Neural cell (in vitro differentiated cells): ENCODE measurements at regions not wholly inside any gene's neighbourhood (a gene's known extent, or its start where the extent isn't known, plus 50 kb on each side); places are given as distances from the start of the nearest gene placed in this dataset.

ENCODE experiments used
- EP300 ChIP-seq: fragments of 450-650 bp; conservative IDR thresholded peaks from 2 replicates; pipeline ENCODE4 v1.6.1; 2014; ENCODE audit warnings: antibody characterized with exemption, mild to moderate bottlenecking, moderate library complexity; ENCODE audit not compliant: poor library complexity, severe bottlenecking
- EZH2 ChIP-seq: fragments of 200-600, 300-800 bp; shearing (Covaris generic), sonication (generic); IDR thresholded peaks from 2 replicates; pipeline ENCODE4 v1.6.1; 2014; ENCODE audit warnings: antibody characterized with exemption, low read length, borderline replicate concordance, mild to moderate bottlenecking; ENCODE audit not compliant: insufficient read depth, poor library complexity, severe bottlenecking
- MXI1 ChIP-seq: fragments of 450-650 bp; conservative IDR thresholded peaks from 2 replicates; pipeline ENCODE4 v1.6.1; 2014; ENCODE audit warnings: antibody characterized with exemption, mild to moderate bottlenecking; ENCODE audit not compliant: poor library complexity, severe bottlenecking
- POLR2AphosphoS5 ChIP-seq: IDR thresholded peaks from 2 replicates; pipeline ENCODE4 v1.6.1; 2012
- RAD21 ChIP-seq: fragments of 450-650 bp; conservative IDR thresholded peaks from 2 replicates; pipeline ENCODE4 v1.6.1; 2014; ENCODE audit warnings: antibody characterized with exemption, mild to moderate bottlenecking, moderate library complexity
- TF ChIP-seq, protein P1 (sequence below): fragments of 450-650 bp; IDR thresholded peaks from 2 replicates; pipeline ENCODE4 v1.5.1; 2014; ENCODE audit warnings: antibody characterized with exemption, mild to moderate bottlenecking, moderate library complexity; ENCODE audit not compliant: poor library complexity, severe bottlenecking

DNA sequence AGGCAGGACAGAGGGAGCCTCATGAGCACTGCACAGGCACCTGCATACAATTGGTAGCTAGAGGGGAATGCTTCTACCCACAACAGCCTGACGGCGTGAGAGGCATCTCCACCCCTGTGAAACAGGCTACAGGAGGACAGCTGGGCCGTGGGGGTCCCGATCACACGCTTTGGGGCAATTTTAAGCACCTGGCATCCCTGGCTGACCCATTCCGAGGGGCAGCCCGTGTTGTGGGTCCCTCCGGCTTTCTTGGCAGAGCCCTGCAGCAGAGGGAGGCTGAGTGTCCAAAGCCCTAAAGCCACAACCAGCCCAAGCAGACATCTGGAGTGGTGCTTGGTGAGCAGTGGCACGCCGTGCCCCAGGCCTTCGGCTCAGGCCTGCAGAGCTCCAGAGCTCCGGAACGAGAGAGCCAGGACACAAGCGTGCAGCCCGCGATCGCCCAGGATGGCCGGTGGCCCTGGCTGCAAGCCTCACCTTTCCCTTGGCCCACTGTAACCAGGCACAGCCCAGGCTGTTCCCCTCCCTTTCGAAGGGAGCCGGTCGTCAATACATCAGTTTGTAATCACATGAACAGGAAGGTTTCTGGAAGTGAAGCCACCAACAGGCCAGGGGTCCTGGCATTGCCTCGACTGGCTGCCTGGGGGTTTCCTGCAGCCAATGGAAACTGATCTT is 81.4 kb downstream of the DLL1 start:
- no peak for TF ChIP-seq RAD21
- no peak for TF ChIP-seq POLR2AphosphoS5
- TF ChIP-seq, protein P1, sequence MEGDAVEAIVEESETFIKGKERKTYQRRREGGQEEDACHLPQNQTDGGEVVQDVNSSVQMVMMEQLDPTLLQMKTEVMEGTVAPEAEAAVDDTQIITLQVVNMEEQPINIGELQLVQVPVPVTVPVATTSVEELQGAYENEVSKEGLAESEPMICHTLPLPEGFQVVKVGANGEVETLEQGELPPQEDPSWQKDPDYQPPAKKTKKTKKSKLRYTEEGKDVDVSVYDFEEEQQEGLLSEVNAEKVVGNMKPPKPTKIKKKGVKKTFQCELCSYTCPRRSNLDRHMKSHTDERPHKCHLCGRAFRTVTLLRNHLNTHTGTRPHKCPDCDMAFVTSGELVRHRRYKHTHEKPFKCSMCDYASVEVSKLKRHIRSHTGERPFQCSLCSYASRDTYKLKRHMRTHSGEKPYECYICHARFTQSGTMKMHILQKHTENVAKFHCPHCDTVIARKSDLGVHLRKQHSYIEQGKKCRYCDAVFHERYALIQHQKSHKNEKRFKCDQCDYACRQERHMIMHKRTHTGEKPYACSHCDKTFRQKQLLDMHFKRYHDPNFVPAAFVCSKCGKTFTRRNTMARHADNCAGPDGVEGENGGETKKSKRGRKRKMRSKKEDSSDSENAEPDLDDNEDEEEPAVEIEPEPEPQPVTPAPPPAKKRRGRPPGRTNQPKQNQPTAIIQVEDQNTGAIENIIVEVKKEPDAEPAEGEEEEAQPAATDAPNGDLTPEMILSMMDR = no peak
- no peak for TF ChIP-seq EP300
- no peak for TF ChIP-seq EZH2
- TF ChIP-seq MXI1 = no peak
